Endothelial cell of umbilical vein (primary cell): ENCODE measurements at regions not wholly inside any gene's neighbourhood (a gene's known extent, or its start where the extent isn't known, plus 50 kb on each side); places are given as distances from the start of the nearest gene placed in this dataset.

Experiments used
- BruUV-seq: library from RNA; stranded (reverse); fragments of 400-500 nt; replicated peaks from 2 replicates; lab custom pipeline; 2021; lab: Mats Ljungman, UMichigan
- CTCF ChIA-PET: fragments of 300-600, 350-600 bp; sonication (Branson Sonifier 250); formaldehyde crosslinking; loops from one replicate; lab custom pipeline; 2021; ENCODE audit warnings: antibody characterized with exemption, inconsistent platforms; lab: Charles Lee
- POLR2A ChIA-PET: fragments of 300-600, 350-600 bp; sonication (Branson Sonifier 250); formaldehyde crosslinking; loops from one replicate; lab custom pipeline; 2021; ENCODE audit warnings: antibody characterized with exemption, inconsistent platforms; lab: Charles Lee
- DNase-seq: peaks from one replicate; pipeline ENCODE4 v3.0.0-alpha.2; 2011; ENCODE audit warnings: low read depth, low spot score
- FAIRE-seq: peaks from 2 replicates; lab custom pipeline; 2011; peaks lifted over from hg19 to GRCh38; lab: Jason Lieb, UNC
- H2AFZ ChIP-seq: 2 replicates; pipeline ENCODE4 v1.6.0; 2012; ENCODE audit warnings: low read depth, low read length, control low read depth, inconsistent platforms
- H3K27ac ChIP-seq: 2 replicates; pipeline ENCODE4 v1.5.1; 2011; ENCODE audit warnings: low read depth, mild to moderate bottlenecking, control low read depth, low read length, moderate library complexity; ENCODE audit not compliant: insufficient read depth
- H3K27me3 ChIP-seq, 2 experiments: 2 replicates each; pipeline versions ENCODE4 v1.6.0 to v1.6.1; 2011; ENCODE audit warnings: low read length in 2 of 2, mixed read lengths in 1 of 2; ENCODE audit not compliant: control insufficient read depth in 2 of 2, insufficient read depth in 2 of 2
- H3K36me3 ChIP-seq, 2 experiments: 2 replicates in 1 of 2; 3 replicates in 1 of 2; pipeline ENCODE4 v1.5.1; 2011; ENCODE audit warnings: low read length in 2 of 2, mild to moderate bottlenecking in 1 of 2, moderate library complexity in 1 of 2; ENCODE audit not compliant: control insufficient read depth in 2 of 2, insufficient read depth in 2 of 2; ENCODE audit errors: extremely low read depth in 1 of 2
- H3K4me1 ChIP-seq: 3 replicates; pipeline ENCODE4 v1.5.1; 2011; ENCODE audit warnings: mild to moderate bottlenecking, low read length; ENCODE audit not compliant: control insufficient read depth, insufficient read depth; ENCODE audit errors: extremely low read depth
- H3K4me2 ChIP-seq: 2 replicates; pipeline ENCODE4 v1.6.1; 2011; ENCODE audit warnings: low read length, control low read depth, mixed read lengths; ENCODE audit not compliant: insufficient read depth
- H3K4me3 ChIP-seq, 3 experiments: fragments of 200-600 bp in 1 of 3; sonication (generic), shearing (Covaris generic) in 1 of 3; replicated peaks in 1 of 3; 2 replicates each; pipeline ENCODE4 v1.5.1; 2011 to 2016; ENCODE audit warnings: control low read depth in 3 of 3, low read length in 3 of 3, mild to moderate bottlenecking in 2 of 3, inconsistent platforms in 1 of 3, low read depth in 1 of 3, moderate library complexity in 1 of 3; ENCODE audit not compliant: insufficient read depth in 1 of 3
- H3K79me2 ChIP-seq: 2 replicates; pipeline ENCODE4 v1.6.0; 2012; ENCODE audit warnings: low read length, inconsistent platforms; ENCODE audit not compliant: control insufficient read depth, insufficient read depth
- H3K9ac ChIP-seq: replicated peaks from 2 replicates; pipeline ENCODE3; 2011; ENCODE audit warnings: low read length, control low read depth; ENCODE audit not compliant: insufficient read depth; ENCODE audit errors: extremely low read depth
- H3K9me1 ChIP-seq: replicated peaks from 3 replicates; pipeline ENCODE4 v1.6.0; 2011; ENCODE audit warnings: mild to moderate bottlenecking, low read length; ENCODE audit not compliant: control insufficient read depth, insufficient read depth; ENCODE audit errors: extremely low read depth
- H3K9me3 ChIP-seq: replicated peaks from 2 replicates; pipeline ENCODE4 v1.5.1; 2012; ENCODE audit warnings: low read length, inconsistent platforms; ENCODE audit not compliant: control insufficient read depth, insufficient read depth
- H4K20me1 ChIP-seq: replicated peaks from 2 replicates; pipeline ENCODE3; 2011; ENCODE audit warnings: mild to moderate bottlenecking, low read length; ENCODE audit not compliant: control insufficient read depth, insufficient read depth; ENCODE audit errors: extremely low read depth
- CTCF ChIP-seq, 2 donors: IDR thresholded peaks; 1 replicate in 1 of 2; 2 replicates in 1 of 2; pipeline ENCODE4 v1.5.1; 2011; ENCODE audit warnings: low read length in 2 of 2, mild to moderate bottlenecking in 2 of 2, moderate library complexity in 2 of 2, control low read depth in 1 of 2, inconsistent platforms in 1 of 2, low read depth in 1 of 2; ENCODE audit not compliant: insufficient read depth in 1 of 2; ENCODE audit errors: extremely low read depth in 1 of 2
- EZH2 ChIP-seq: IDR thresholded peaks from 2 replicates; pipeline ENCODE4 v1.6.1; 2012; ENCODE audit warnings: borderline replicate concordance, low read depth, mild to moderate bottlenecking, moderate library complexity, low read length, inconsistent platforms; ENCODE audit not compliant: severe bottlenecking
- FOS ChIP-seq: IDR thresholded peaks from 2 replicates; pipeline ENCODE4 v1.6.1; 2011; ENCODE audit warnings: mild to moderate bottlenecking, low read length, moderate library complexity, borderline replicate concordance; ENCODE audit not compliant: insufficient read depth
- GATA2 ChIP-seq: IDR thresholded peaks from 2 replicates; pipeline ENCODE4 v1.7.0; 2011; ENCODE audit warnings: low read depth, mild to moderate bottlenecking, moderate library complexity, mixed read lengths, low read length; ENCODE audit not compliant: insufficient read length, insufficient read depth
- JUN ChIP-seq: IDR thresholded peaks from 2 replicates; pipeline ENCODE4 v1.6.1; 2011; ENCODE audit warnings: borderline replicate concordance, low read depth; ENCODE audit not compliant: insufficient read length, insufficient read depth
- MAX ChIP-seq: IDR thresholded peaks from 2 replicates; pipeline ENCODE4 v1.6.1; 2011; ENCODE audit not compliant: insufficient read depth, insufficient read length
- MYC ChIP-seq: IDR thresholded peaks from one replicate; pipeline ENCODE4 v1.6.1; 2011; ENCODE audit warnings: mild to moderate bottlenecking, low read depth, low read length
- POLR2A ChIP-seq: IDR thresholded peaks from 2 replicates; pipeline ENCODE4 v1.6.1; 2012; ENCODE audit warnings: low read depth, mild to moderate bottlenecking, control low read depth, low read length
- POLR2AphosphoS5 ChIP-seq: IDR thresholded peaks from 2 replicates; pipeline ENCODE4 v1.6.1; 2012; ENCODE audit warnings: low read depth, mild to moderate bottlenecking, control low read depth, low read length, moderate library complexity; ENCODE audit not compliant: insufficient read depth
- dilution Hi-C: fragments of 300-500 bp; cut with MboI; formaldehyde crosslinking; loops from one replicate; pipeline ENCODE4 v1.15.0; 2019; ENCODE audit warnings: low sequenced_read_pairs; ENCODE audit not compliant: extremely low pct_ligation_motif_present
- intact Hi-C: fragments of 100-400 bp; cut with micrococcal nuclease; formaldehyde crosslinking; loops from one replicate; pipeline ENCODE4 v1.10.0; 2022

- no peaks in the 10 kb centered on the region for H4K20me1 ChIP-seq
- H3K9me3 ChIP-seq = no peaks in the 10 kb centered on the region
- no peaks in the 10 kb centered on the region for H3K36me3 ChIP-seq
- DNase-seq = no peak
- intact Hi-C loops = no loop called here
- peaks cover 3% of the 10 kb centered on the region for H3K4me1 ChIP-seq
- ChIA-PET POLR2A (no interaction called here), CTCF (no interaction called here)
- H3K4me2 ChIP-seq = no peak overlapping the region
- H3K79me2 ChIP-seq = no peaks in the 10 kb centered on the region
- no peak for FAIRE-seq
- TF ChIP-seq EZH2 (no peak), MAX (no peak)
- dilution Hi-C loops = no loop called here
- no peak overlapping the region for H3K27ac ChIP-seq
- H2AFZ ChIP-seq = no peak overlapping the region
- H3K4me3 ChIP-seq = no peak overlapping the region
- no peaks in the 10 kb centered on the region for H3K27me3 ChIP-seq
- H3K9ac ChIP-seq = no peak overlapping the region
- no TSS peak for BruUV-seq
- H3K9me1 ChIP-seq = no peaks in the 10 kb centered on the region
These were observed 539.7 kb downstream of the INSC start for GRCh38 chr11:15654451-15654850.

- dilution Hi-C loops (no loop called here), intact Hi-C loops (no loop called here)
- BruUV-seq = no TSS peak
- Histone ChIP-seq H3K36me3 (no peaks in the 10 kb centered on the region), H3K9me3 (no peaks in the 10 kb centered on the region), H2AFZ (no peak overlapping the region), H3K9me1 (no peaks in the 10 kb centered on the region), H3K9ac (no peak overlapping the region), H3K4me2 (no peak overlapping the region), H3K4me1 (peaks cover under 1% of the 10 kb centered on the region), H3K27ac (no peak overlapping the region), H4K20me1 (no peaks in the 10 kb centered on the region), H3K27me3 (no peaks in the 10 kb centered on the region), H3K4me3 (no peak overlapping the region), H3K79me2 (no peaks in the 10 kb centered on the region)
- CTCF ChIA-PET = no interaction called here
- no peak for DNase-seq
- FAIRE-seq = no peak
- POLR2A ChIA-PET = no interaction called here
- TF ChIP-seq POLR2AphosphoS5 (no peak), MYC (no peak), JUN (no peak), POLR2A (no peak), CTCF (IDR thresholded peaks at IDR 0.05; ENCODE audit: extremely low read depth in 1 of 2, insufficient read depth in 1 of 2, low read depth in 1 of 2, low read length in 2 of 2) (no peak), EZH2 (no peak), FOS (no peak), GATA2 (no peak), MAX (no peak)
These were observed 540.8 kb downstream of the INSC start for GRCh38 chr11:15655552-15655951.
